Vagina (tissue), 2 donors: ENCODE measurements at regions not wholly inside any gene's neighbourhood (a gene's known extent, or its start where the extent isn't known, plus 50 kb on each side); places are given as distances from the start of the nearest gene placed in this dataset.
"Not testable (repeated sequence)": the region's sequence is repeated elsewhere in the genome, so short reads cannot be mapped to it uniquely, and the experiment has no call there.

Source experiments
- DNase-seq, 2 donors: peaks; one replicate each; pipeline ENCODE4 v3.0.0-alpha.2; 2017; ENCODE audit errors: extremely low spot score in 2 of 2
- H3K27ac ChIP-seq: fragments of 200-600 bp; sonication (generic); one replicate; pipeline ENCODE4 v1.5.1; 2019
- H3K27me3 ChIP-seq: fragments of 200-600 bp; sonication (generic); one replicate; pipeline ENCODE4 v1.5.1; 2019
- H3K36me3 ChIP-seq, 2 donors: fragments of 200-600 bp; sonication (generic); one replicate each; pipeline ENCODE4 v1.5.1; 2017 to 2019
- H3K4me1 ChIP-seq: fragments of 200-600 bp; sonication (generic); one replicate; pipeline ENCODE4 v1.5.1; 2019
- H3K4me3 ChIP-seq, 2 donors: fragments of 200-600 bp; sonication (generic); 1 replicate in 1 of 2; 2 replicates in 1 of 2; pipeline ENCODE4 v1.5.1; 2016 to 2019
- H3K9me3 ChIP-seq: fragments of 200-600 bp; sonication (generic); one replicate; pipeline ENCODE4 v1.5.1; 2019
- POLR2A ChIP-seq, 2 donors: fragments of 450-650 bp; IDR thresholded peaks; one replicate each; pipeline ENCODE4 v1.6.1; 2017; ENCODE audit warnings: antibody characterized with exemption in 2 of 2, mild to moderate bottlenecking in 2 of 2, moderate library complexity in 2 of 2
- POLR2AphosphoS5 ChIP-seq, 2 donors: sonication (generic); formaldehyde crosslinking; IDR thresholded peaks; one replicate each; pipeline ENCODE4 v1.9.0; 2017; ENCODE audit warnings: antibody characterized with exemption in 2 of 2, mild to moderate bottlenecking in 2 of 2, low read depth in 1 of 2; ENCODE audit not compliant: insufficient read depth in 1 of 2
- intact Hi-C: fragments of 100-400 bp; cut with DNase I; formaldehyde crosslinking; loops from one replicate; pipeline ENCODE4 v1.15.1; 2023
- TF ChIP-seq, protein P1 (sequence below), 3 experiments: fragments of 450-650 bp in 2 of 3; fragments of 200-600 bp in 1 of 3; sonication (generic) in 1 of 3; IDR thresholded peaks; one replicate each; pipeline ENCODE4 v1.5.1; 2017 to 2019; ENCODE audit warnings: antibody characterized with exemption in 3 of 3, mild to moderate bottlenecking in 2 of 3, moderate library complexity in 2 of 3

DNA sequence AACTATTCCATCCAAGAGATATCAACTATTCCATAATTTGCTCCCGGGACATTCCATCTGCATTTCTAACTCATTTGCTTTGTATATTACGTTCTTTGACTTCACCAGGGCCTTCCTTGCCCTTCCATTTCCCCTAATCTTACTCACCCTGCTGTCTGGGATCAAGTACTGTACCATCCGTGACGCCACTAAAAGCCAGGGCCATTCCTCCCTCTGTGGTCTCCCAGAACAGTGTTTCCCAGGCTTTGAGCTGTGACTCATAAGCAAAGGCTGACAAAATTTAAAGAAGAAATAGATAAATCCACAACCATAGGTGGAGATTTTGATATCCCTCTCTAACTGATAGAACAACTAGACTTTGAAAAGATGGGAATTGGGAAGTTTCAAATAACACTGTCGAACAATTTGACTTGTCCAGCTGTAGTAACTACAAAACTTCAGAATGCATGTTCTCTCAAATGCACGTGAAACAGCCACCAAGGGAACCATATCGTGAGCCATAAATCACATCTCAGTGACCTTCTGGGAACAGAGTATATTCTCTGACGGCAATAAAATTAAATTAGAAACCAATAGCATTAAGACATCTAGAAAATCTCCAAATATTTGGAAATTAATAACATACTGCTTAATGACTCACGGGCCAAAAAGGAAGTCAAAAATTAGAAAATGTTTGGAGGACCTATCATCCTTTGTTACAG, 501.0 kb downstream of the SETD4 start:
- no peaks in the 10 kb centered on the region for H3K27me3 ChIP-seq
- no peak overlapping the region for H3K4me3 ChIP-seq

DNA sequence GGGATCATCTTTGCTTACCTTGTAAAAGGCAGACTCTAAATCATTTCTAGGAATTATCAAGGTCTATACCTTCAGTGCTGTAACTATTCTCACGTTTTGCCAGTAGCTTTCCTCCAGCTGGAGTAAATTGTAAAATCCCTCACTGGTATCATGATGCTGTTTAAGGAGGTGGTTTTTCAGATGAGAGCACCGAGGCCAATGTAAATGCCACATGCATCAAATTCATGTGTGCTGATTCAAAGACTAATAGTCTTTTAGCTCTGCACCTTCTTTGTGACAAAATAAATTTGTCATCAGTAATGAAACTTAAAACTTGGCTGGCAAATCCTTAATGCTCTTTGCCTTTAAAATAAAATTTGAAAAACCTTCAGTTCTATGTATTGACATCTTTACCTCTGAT, 503.8 kb downstream of the SETD4 start:
- intact Hi-C loops: no loop called here
- no peak for DNase-seq
- Histone ChIP-seq H3K4me3 (no peak overlapping the region), H3K4me1 (no peaks in the 10 kb centered on the region), H3K9me3 (no peaks in the 10 kb centered on the region), H3K36me3 (no peaks in the 10 kb centered on the region), H3K27ac (no peak overlapping the region), H3K27me3 (no peaks in the 10 kb centered on the region)
- TF ChIP-seq, protein P1, sequence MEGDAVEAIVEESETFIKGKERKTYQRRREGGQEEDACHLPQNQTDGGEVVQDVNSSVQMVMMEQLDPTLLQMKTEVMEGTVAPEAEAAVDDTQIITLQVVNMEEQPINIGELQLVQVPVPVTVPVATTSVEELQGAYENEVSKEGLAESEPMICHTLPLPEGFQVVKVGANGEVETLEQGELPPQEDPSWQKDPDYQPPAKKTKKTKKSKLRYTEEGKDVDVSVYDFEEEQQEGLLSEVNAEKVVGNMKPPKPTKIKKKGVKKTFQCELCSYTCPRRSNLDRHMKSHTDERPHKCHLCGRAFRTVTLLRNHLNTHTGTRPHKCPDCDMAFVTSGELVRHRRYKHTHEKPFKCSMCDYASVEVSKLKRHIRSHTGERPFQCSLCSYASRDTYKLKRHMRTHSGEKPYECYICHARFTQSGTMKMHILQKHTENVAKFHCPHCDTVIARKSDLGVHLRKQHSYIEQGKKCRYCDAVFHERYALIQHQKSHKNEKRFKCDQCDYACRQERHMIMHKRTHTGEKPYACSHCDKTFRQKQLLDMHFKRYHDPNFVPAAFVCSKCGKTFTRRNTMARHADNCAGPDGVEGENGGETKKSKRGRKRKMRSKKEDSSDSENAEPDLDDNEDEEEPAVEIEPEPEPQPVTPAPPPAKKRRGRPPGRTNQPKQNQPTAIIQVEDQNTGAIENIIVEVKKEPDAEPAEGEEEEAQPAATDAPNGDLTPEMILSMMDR (IDR thresholded peaks at IDR 0.05): no peak

More for the DNA sequence above, 501.0 kb downstream of the SETD4 start:
- intact Hi-C loops: no loop called here
- TF ChIP-seq, protein P1 (IDR thresholded peaks at IDR 0.05): no peak
- TF ChIP-seq POLR2AphosphoS5 (IDR thresholded peaks at IDR 0.05; ENCODE audit: insufficient read depth in 1 of 2, low read depth in 1 of 2): no peak
- TF ChIP-seq POLR2A (IDR thresholded peaks at IDR 0.05): no peak
- DNase-seq: no peak
- Histone ChIP-seq H3K4me1 (peaks cover 2% of the 10 kb centered on the region), H3K36me3 (no peaks in the 10 kb centered on the region), H3K9me3 (no peaks in the 10 kb centered on the region), H3K27ac (no peak overlapping the region)

DNA sequence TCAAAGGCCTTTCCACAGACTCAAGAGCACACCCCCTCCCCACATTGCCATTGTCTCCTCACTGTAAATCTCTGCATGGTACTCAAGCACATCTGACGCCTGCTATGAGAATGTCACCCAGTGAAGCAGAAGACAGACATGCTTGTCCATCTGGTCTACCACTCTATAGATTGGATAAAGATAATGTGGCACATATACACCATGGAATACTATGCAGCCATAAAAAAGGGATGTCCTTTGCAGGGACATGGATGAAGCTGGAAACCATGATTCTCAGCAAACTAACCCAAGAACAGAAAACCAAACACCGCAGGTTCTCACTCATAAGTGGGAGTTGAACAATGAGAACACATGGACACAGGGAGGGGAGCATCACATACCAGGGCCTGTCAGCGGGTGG, 503.4 kb upstream of the RUNX1 start:
- H3K36me3 ChIP-seq, DNase-seq, H3K4me1 ChIP-seq, H3K27me3 ChIP-seq, H3K9me3 ChIP-seq, H3K4me3 ChIP-seq, intact Hi-C loops, H3K27ac ChIP-seq: not testable (repeated sequence)

DNA sequence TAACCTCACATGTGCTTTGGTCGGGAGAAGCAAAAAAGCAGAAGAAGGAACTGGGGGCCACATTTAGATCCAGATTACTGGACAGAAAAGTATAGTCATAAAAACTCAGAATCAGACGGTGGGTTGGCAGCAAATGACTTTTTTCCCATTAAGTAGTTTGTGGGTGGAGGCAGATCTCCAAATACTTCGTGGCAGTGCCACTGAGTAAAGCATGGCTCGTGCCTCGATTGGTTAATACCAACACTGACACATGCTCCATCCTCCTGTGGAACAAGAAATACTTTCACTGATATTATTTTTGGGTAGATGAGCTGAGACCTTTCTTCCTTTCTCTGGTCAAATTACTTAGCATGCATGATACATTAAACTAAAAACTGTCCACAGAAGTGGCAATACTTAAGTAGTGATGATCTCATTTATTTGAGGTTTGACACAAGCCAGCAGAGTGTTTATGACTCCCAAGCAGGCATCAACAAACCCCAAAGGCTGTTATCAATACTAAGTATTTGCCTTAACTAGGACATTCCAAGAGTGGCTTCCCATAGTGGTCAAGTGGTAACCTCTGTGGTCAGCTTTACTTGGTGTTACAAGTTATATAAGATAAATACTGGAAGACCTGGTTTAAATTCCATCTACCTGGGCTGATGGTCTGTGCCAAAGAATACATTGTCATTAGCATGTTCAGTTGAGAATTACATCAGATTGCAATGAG, 500.0 kb upstream of the RUNX1 start:
- intact Hi-C loops: no loop called here
- Histone ChIP-seq H3K9me3 (no peaks in the 10 kb centered on the region), H3K27me3 (no peaks in the 10 kb centered on the region), H3K4me1 (no peaks in the 10 kb centered on the region), H3K36me3 (no peaks in the 10 kb centered on the region), H3K27ac (no peak overlapping the region), H3K4me3 (no peak overlapping the region)
- DNase-seq: no peak
- no peak for TF ChIP-seq POLR2AphosphoS5 (IDR thresholded peaks at IDR 0.05; ENCODE audit: insufficient read depth in 1 of 2, low read depth in 1 of 2)
- TF ChIP-seq, protein P1 (IDR thresholded peaks at IDR 0.05): no peak
- no peak for TF ChIP-seq POLR2A (IDR thresholded peaks at IDR 0.05)

DNA sequence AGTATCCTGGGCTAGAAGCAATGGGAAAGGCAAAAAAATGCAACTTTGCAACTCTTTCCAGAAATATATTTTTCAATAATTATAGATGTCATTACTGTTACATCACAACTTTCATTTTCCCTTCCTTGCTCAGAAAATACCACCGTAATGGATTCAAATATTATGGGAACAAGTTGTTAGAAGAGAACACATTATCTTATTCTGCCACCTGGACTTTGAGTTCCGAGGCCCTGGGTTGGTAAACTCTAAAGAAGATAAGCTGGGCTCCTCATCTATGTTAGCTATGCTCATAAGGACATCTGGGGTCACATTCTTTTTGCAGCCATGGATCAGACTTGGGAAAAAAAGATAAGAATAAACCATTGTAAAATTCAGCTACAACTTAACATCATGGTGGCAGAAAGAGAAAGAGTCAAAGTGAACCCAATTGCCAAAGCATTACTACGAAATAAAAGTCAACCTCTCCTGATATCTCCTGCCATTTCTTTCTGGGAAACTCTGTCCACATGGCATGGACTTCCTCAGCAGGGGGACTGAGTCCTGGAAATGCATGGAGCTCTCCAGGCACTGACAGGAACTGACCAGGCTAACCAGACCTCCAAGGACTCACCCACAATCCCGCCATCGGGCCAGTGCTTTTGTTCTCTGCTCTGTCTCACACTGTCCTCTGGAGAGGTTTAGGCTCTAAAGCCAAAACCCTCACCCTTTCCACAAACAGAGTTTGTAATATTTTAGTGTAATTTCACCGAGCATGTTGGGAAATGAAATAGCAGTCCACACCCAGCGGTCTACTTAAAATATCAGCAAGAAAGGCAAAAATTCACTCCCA, 499.1 kb upstream of the RUNX1 start:
- intact Hi-C loops: no loop called here
- Histone ChIP-seq H3K4me3 (no peak overlapping the region), H3K27ac (no peak overlapping the region), H3K36me3 (no peaks in the 10 kb centered on the region), H3K9me3 (no peaks in the 10 kb centered on the region), H3K4me1 (no peaks in the 10 kb centered on the region), H3K27me3 (no peaks in the 10 kb centered on the region)
- TF ChIP-seq POLR2AphosphoS5 (IDR thresholded peaks at IDR 0.05; ENCODE audit: insufficient read depth in 1 of 2, low read depth in 1 of 2) (no peak), POLR2A (IDR thresholded peaks at IDR 0.05) (no peak)
- TF ChIP-seq, protein P1 (IDR thresholded peaks at IDR 0.05): no peak
- DNase-seq: no peak
